Breast epithelium (tissue), 3 donors: ENCODE measurements at regions not wholly inside any gene's neighbourhood (a gene's known extent, or its start where the extent isn't known, plus 50 kb on each side); places are given as distances from the start of the nearest gene placed in this dataset.

ENCODE experiments used
- POLR2A ChIP-seq: fragments of 450-650 bp; IDR thresholded peaks from one replicate; pipeline ENCODE4 v1.6.1; 2016; ENCODE audit warnings: antibody characterized with exemption, mild to moderate bottlenecking, moderate library complexity
- POLR2AphosphoS5 ChIP-seq, 3 donors: sonication (generic); formaldehyde crosslinking; IDR thresholded peaks; one replicate each; pipeline ENCODE4 v1.6.1; 2017; ENCODE audit warnings: antibody characterized with exemption in 3 of 3
- TF ChIP-seq, protein P1 (sequence below), 3 donors: fragments of 450-650 bp; IDR thresholded peaks; one replicate each; pipeline ENCODE4 v1.5.1; 2016 to 2017; ENCODE audit warnings: antibody characterized with exemption in 3 of 3, mild to moderate bottlenecking in 3 of 3, moderate library complexity in 3 of 3

- TF ChIP-seq, protein P1, sequence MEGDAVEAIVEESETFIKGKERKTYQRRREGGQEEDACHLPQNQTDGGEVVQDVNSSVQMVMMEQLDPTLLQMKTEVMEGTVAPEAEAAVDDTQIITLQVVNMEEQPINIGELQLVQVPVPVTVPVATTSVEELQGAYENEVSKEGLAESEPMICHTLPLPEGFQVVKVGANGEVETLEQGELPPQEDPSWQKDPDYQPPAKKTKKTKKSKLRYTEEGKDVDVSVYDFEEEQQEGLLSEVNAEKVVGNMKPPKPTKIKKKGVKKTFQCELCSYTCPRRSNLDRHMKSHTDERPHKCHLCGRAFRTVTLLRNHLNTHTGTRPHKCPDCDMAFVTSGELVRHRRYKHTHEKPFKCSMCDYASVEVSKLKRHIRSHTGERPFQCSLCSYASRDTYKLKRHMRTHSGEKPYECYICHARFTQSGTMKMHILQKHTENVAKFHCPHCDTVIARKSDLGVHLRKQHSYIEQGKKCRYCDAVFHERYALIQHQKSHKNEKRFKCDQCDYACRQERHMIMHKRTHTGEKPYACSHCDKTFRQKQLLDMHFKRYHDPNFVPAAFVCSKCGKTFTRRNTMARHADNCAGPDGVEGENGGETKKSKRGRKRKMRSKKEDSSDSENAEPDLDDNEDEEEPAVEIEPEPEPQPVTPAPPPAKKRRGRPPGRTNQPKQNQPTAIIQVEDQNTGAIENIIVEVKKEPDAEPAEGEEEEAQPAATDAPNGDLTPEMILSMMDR (IDR thresholded peaks at IDR 0.05): no peak
- TF ChIP-seq POLR2A (no peak), POLR2AphosphoS5 (IDR thresholded peaks at IDR 0.05) (no peak)
Observed at GRCh38 chr13:71350886-71351285, 516.1 kb downstream of the DACH1 start.
